GM21360 (cell line): ENCODE measurements at regions not wholly inside any gene's neighbourhood (a gene's known extent, or its start where the extent isn't known, plus 50 kb on each side); places are given as distances from the start of the nearest gene placed in this dataset.
"Not testable (repeated sequence)": the region's sequence is repeated elsewhere in the genome, so short reads cannot be mapped to it uniquely, and the experiment has no call there.

Source experiments
- ATAC-seq: cut with Tn5 transposase; IDR thresholded peaks from one replicate; pipeline ENCODE4 v1.9.1; 2021; ENCODE audit warnings: mild to moderate bottlenecking, moderate library complexity; ENCODE audit not compliant: unreplicated experiment

- no peak for ATAC-seq
These were observed 420.8 kb upstream of the GRAMD2B start for GRCh38 chr5:126002222-126002897.

- no peak for ATAC-seq
These were observed 419.9 kb upstream of the GRAMD2B start for GRCh38 chr5:126003309-126003708.

GRCh38 chr5:126004636-126005035 is 418.6 kb upstream of the GRAMD2B start:
- no peak for ATAC-seq

- ATAC-seq, result no peak
These were observed 415.4 kb upstream of the GRAMD2B start for GRCh38 chr5:126007841-126008240.

- no peak for ATAC-seq
These were observed 413.6 kb upstream of the GRAMD2B start for GRCh38 chr5:126009566-126009965.

- ATAC-seq, result not testable (repeated sequence)
These were observed 411.7 kb upstream of the GRAMD2B start for GRCh38 chr5:126011526-126011925.

- ATAC-seq, result no peak
These were observed 408.5 kb upstream of the GRAMD2B start for GRCh38 chr5:126014676-126015075.

GRCh38 chr5:126015235-126016181 is 407.7 kb upstream of the GRAMD2B start:
- ATAC-seq, result no peak

- no peak for ATAC-seq
These were observed 407.0 kb upstream of the GRAMD2B start for GRCh38 chr5:126016256-126016655.

GRCh38 chr5:126017096-126017495 is 406.1 kb upstream of the GRAMD2B start:
- ATAC-seq, result no peak

GRCh38 chr5:126020770-126021169 is 402.4 kb upstream of the GRAMD2B start:
- no peak for ATAC-seq

GRCh38 chr5:126023994-126024441 is 399.2 kb upstream of the GRAMD2B start:
- ATAC-seq, result no peak

- ATAC-seq, result no peak
These were observed 396.1 kb upstream of the GRAMD2B start for GRCh38 chr5:126027149-126027548.

- no peak for ATAC-seq
These were observed 395.6 kb upstream of the GRAMD2B start for GRCh38 chr5:126027652-126028051.

GRCh38 chr5:126028336-126028735 is 394.9 kb upstream of the GRAMD2B start:
- ATAC-seq, result no peak

- not testable (repeated sequence) for ATAC-seq
These were observed 393.9 kb upstream of the GRAMD2B start for GRCh38 chr5:126029282-126029681.

- ATAC-seq, result no peak
These were observed 392.5 kb upstream of the GRAMD2B start for GRCh38 chr5:126030698-126031097.

- ATAC-seq, result no peak
These were observed 391.1 kb upstream of the GRAMD2B start for GRCh38 chr5:126031989-126032716.

GRCh38 chr5:126043688-126044087 is 379.5 kb upstream of the GRAMD2B start:
- no peak for ATAC-seq

GRCh38 chr5:126044111-126044668 is 379.0 kb upstream of the GRAMD2B start:
- no peak for ATAC-seq
